ENCODE measurements at regions not wholly inside any gene's neighbourhood (a gene's known extent, or its start where the extent isn't known, plus 50 kb on each side); places are given as distances from the start of the nearest gene placed in this dataset.

DNA sequence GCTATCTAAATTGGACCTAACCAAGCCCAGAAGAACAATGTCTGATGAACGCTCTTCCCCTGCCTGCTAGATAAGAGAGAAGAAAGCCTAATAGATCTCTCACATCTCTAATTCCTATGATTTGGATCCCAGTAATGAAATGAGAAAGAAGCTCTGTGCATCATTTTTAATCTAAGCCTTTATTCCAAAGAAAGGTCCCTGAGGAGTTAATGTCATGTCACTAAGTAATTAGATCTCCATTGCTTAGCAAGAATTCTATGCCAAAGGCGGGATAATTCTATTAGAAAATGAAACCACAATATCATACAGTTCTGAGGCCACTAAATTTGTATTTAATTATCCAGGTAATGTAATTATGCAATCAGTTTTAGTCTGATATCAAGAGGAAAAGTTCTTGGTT, 74.2 kb upstream of the TMEM260 start:
- ChIA-PET CTCF (interaction anchor here (1.4 kb wide), 1 partner anchor 11 kb away, joined by 4 read pairs; no protein-coding TSS in a partner anchor), POLR2A (no interaction called here)
- WGBS (ENCODE audit: insufficient coverage) = no CpG with 5 or more reads among the region's 2 CpGs
- no peaks in the 10 kb centered on the region for H3K9me3 Mint-ChIP-seq (ENCODE audit: insufficient read depth)
- Histone ChIP-seq H3K27ac (ENCODE audit: low read length in 2 of 2) (no peak overlapping the region), H3K4me2 (replicated peaks; ENCODE audit: low read depth, low read length, poor library complexity, severe bottlenecking) (no peak overlapping the region), H2AFZ (ENCODE audit: insufficient read depth, low read depth, low read length, poor library complexity, severe bottlenecking) (no peak overlapping the region), H3K4me1 (ENCODE audit: control insufficient read depth in 2 of 2, insufficient read depth in 2 of 2, low read length in 2 of 2) (no peaks in the 10 kb centered on the region), H3K79me2 (ENCODE audit: control insufficient read depth, insufficient read depth, low read length) (no peaks in the 10 kb centered on the region), H3K9me3 (ENCODE audit: control extremely low read depth in 1 of 3, control insufficient read depth in 2 of 3, insufficient read depth in 1 of 3, low read length in 2 of 3) (peaks cover 0 to 4% (median 0%) of the 10 kb centered on the region in 3 donors), H4K20me1 (ENCODE audit: control insufficient read depth, insufficient read depth, low read length, poor library complexity, severe bottlenecking) (no peaks in the 10 kb centered on the region), H3K4me3 (ENCODE audit: control extremely low read depth in 1 of 5, extremely low read depth in 1 of 5, insufficient read depth in 1 of 5, low read depth in 2 of 5, low read length in 4 of 5) (no peak overlapping the region), H3K9ac (ENCODE audit: low read length) (no peak overlapping the region), H3K27me3 (replicated peaks in 1 of 4; ENCODE audit: control extremely low read depth in 1 of 4, control insufficient read depth in 3 of 4, insufficient read depth in 4 of 4, low read length in 3 of 4) (peaks cover 0 to 7% (median 3%) of the 10 kb centered on the region in 4 experiments), H3K36me3 (replicated peaks in 1 of 2; ENCODE audit: control extremely low read depth in 1 of 2, control insufficient read depth in 1 of 2, extremely low read depth in 1 of 2, insufficient read depth in 2 of 2, low read length in 1 of 2) (no peaks in the 10 kb centered on the region)
- no peak for TF ChIP-seq EZH2 (IDR thresholded peaks at IDR 0.05; ENCODE audit: borderline replicate concordance, insufficient read depth, low read depth, low read length, poor library complexity, severe bottlenecking)
- TF ChIP-seq, protein P1, sequence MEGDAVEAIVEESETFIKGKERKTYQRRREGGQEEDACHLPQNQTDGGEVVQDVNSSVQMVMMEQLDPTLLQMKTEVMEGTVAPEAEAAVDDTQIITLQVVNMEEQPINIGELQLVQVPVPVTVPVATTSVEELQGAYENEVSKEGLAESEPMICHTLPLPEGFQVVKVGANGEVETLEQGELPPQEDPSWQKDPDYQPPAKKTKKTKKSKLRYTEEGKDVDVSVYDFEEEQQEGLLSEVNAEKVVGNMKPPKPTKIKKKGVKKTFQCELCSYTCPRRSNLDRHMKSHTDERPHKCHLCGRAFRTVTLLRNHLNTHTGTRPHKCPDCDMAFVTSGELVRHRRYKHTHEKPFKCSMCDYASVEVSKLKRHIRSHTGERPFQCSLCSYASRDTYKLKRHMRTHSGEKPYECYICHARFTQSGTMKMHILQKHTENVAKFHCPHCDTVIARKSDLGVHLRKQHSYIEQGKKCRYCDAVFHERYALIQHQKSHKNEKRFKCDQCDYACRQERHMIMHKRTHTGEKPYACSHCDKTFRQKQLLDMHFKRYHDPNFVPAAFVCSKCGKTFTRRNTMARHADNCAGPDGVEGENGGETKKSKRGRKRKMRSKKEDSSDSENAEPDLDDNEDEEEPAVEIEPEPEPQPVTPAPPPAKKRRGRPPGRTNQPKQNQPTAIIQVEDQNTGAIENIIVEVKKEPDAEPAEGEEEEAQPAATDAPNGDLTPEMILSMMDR (IDR thresholded peaks at IDR 0.05) = no peak
- intact Hi-C loops (cut with micrococcal nuclease) = no loop called here
- H3K4me3 Mint-ChIP-seq = no peak overlapping the region
- H3K27me3 Mint-ChIP-seq = peaks cover 31% of the 10 kb centered on the region
- H3K27ac Mint-ChIP-seq = no peak overlapping the region
- ATAC-seq (ENCODE audit: low read depth) (no peak), DNase-seq (no peak)
- H3K4me1 Mint-ChIP-seq = no peaks in the 10 kb centered on the region

DNA sequence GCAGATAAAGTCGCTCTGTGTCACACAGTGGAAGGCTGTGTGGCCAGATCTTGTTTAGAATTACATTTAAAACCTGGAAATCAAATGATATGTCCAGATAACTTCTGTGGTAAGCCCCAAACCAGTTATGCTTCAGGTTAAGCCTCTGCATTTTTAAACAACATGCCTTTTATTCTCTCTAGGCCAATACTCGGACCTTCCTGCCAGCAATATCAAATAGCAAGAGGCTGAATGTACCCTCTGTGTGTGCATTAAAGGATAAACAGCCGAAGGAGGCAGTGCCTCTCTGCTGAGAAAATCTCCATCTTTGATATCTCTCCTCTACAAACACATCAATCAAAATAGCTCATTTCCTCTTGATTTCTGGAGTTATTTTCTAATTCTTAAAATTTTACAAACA, 67.1 kb upstream of the TMEM260 start:
- H3K4me1 ChIP-seq (ENCODE audit: control insufficient read depth in 2 of 2, insufficient read depth in 2 of 2, low read length in 2 of 2) = no peaks in the 10 kb centered on the region
- intact Hi-C loops (cut with micrococcal nuclease) = no loop called here
- no peaks in the 10 kb centered on the region for H3K79me2 ChIP-seq (ENCODE audit: control insufficient read depth, insufficient read depth, low read length)
- no peaks in the 10 kb centered on the region for H3K4me1 Mint-ChIP-seq
- no peak overlapping the region for H3K27ac ChIP-seq (ENCODE audit: low read length in 2 of 2)
- H3K27ac Mint-ChIP-seq = no peak overlapping the region
- TF ChIP-seq EZH2 (IDR thresholded peaks at IDR 0.05; ENCODE audit: borderline replicate concordance, insufficient read depth, low read depth, low read length, poor library complexity, severe bottlenecking) = no peak
- TF ChIP-seq, protein P1 (IDR thresholded peaks at IDR 0.05) = no peak
- H3K27me3 Mint-ChIP-seq = peaks cover 11% of the 10 kb centered on the region
- no peaks in the 10 kb centered on the region for H3K9me3 Mint-ChIP-seq (ENCODE audit: insufficient read depth)
- no peak for ATAC-seq (ENCODE audit: low read depth)
- POLR2A ChIA-PET = no interaction called here
- H3K9me3 ChIP-seq (ENCODE audit: control extremely low read depth in 1 of 3, control insufficient read depth in 2 of 3, insufficient read depth in 1 of 3, low read length in 2 of 3) = no peaks in the 10 kb centered on the region
- H3K4me2 ChIP-seq (replicated peaks; ENCODE audit: low read depth, low read length, poor library complexity, severe bottlenecking) = no peak overlapping the region
- H3K4me3 ChIP-seq (ENCODE audit: control extremely low read depth in 1 of 5, extremely low read depth in 1 of 5, insufficient read depth in 1 of 5, low read depth in 2 of 5, low read length in 4 of 5) = no peak overlapping the region
- H2AFZ ChIP-seq (ENCODE audit: insufficient read depth, low read depth, low read length, poor library complexity, severe bottlenecking) = no peak overlapping the region
- DNase-seq = no peak
- no peaks in the 10 kb centered on the region for H3K27me3 ChIP-seq (replicated peaks in 1 of 4; ENCODE audit: control extremely low read depth in 1 of 4, control insufficient read depth in 3 of 4, insufficient read depth in 4 of 4, low read length in 3 of 4)
- H3K9ac ChIP-seq (ENCODE audit: low read length) = no peak overlapping the region
- no peaks in the 10 kb centered on the region for H3K36me3 ChIP-seq (replicated peaks in 1 of 2; ENCODE audit: control extremely low read depth in 1 of 2, control insufficient read depth in 1 of 2, extremely low read depth in 1 of 2, insufficient read depth in 2 of 2, low read length in 1 of 2)
- WGBS (ENCODE audit: insufficient coverage) = 92% methylated on average over 2 of the region's 3 CpGs
- no peaks in the 10 kb centered on the region for H4K20me1 ChIP-seq (ENCODE audit: control insufficient read depth, insufficient read depth, low read length, poor library complexity, severe bottlenecking)
- H3K4me3 Mint-ChIP-seq = no peak overlapping the region
- CTCF ChIA-PET = no interaction called here
